Breast epithelium (tissue), 4 donors: ENCODE measurements at regions not wholly inside any gene's neighbourhood (a gene's known extent, or its start where the extent isn't known, plus 50 kb on each side); places are given as distances from the start of the nearest gene placed in this dataset.

ENCODE experiments used
- DNase-seq, 2 donors: peaks; one replicate each; pipeline ENCODE4 v3.0.0-alpha.2; 2019; ENCODE audit warnings: low spot score in 2 of 2
- H3K27ac ChIP-seq, 2 donors: fragments of 200-600 bp; sonication (generic) in 1 of 2; one replicate each; pipeline ENCODE4 v1.5.1; 2016 to 2019; ENCODE audit warnings: mild to moderate bottlenecking in 1 of 2
- H3K27me3 ChIP-seq, 2 donors: fragments of 200-600 bp; sonication (generic) in 1 of 2; one replicate each; pipeline versions ENCODE4 v1.5.1 to v1.6.0; 2017 to 2019; ENCODE audit warnings: control low read depth in 1 of 2, mild to moderate bottlenecking in 1 of 2
- H3K36me3 ChIP-seq: fragments of 200-600 bp; one replicate; pipeline ENCODE4 v1.5.1; 2019
- H3K4me1 ChIP-seq, 2 donors: fragments of 200-600 bp; sonication (generic); one replicate each; pipeline ENCODE4 v1.5.1; 2016 to 2019; ENCODE audit warnings: control low read depth in 1 of 2
- H3K4me3 ChIP-seq, 3 donors: fragments of 200-600 bp; sonication (generic); 1 replicate in 2 of 3; 2 replicates in 1 of 3; pipeline ENCODE4 v1.5.1; 2016 to 2019; ENCODE audit warnings: mild to moderate bottlenecking in 3 of 3, moderate library complexity in 2 of 3
- H3K9me3 ChIP-seq, 2 donors: fragments of 200-600 bp; sonication (generic) in 1 of 2; one replicate each; pipeline ENCODE4 v1.5.1; 2016 to 2019; ENCODE audit warnings: control low read depth in 1 of 2
- CTCF ChIP-seq, 3 donors: fragments of 450-650 bp; IDR thresholded peaks; one replicate each; pipeline ENCODE4 v1.5.1; 2016 to 2017; ENCODE audit warnings: antibody characterized with exemption in 3 of 3, mild to moderate bottlenecking in 3 of 3, moderate library complexity in 3 of 3
- POLR2A ChIP-seq: fragments of 450-650 bp; IDR thresholded peaks from one replicate; pipeline ENCODE4 v1.6.1; 2016; ENCODE audit warnings: antibody characterized with exemption, mild to moderate bottlenecking, moderate library complexity
- POLR2AphosphoS5 ChIP-seq, 3 donors: sonication (generic); formaldehyde crosslinking; IDR thresholded peaks; one replicate each; pipeline ENCODE4 v1.6.1; 2017; ENCODE audit warnings: antibody characterized with exemption in 3 of 3
- intact Hi-C: fragments of 100-400 bp; cut with DNase I; formaldehyde crosslinking; loops from one replicate; pipeline ENCODE4 v1.15.1; 2023; ENCODE audit warnings: low total_unique reads

- H3K27me3 ChIP-seq = no peaks in the 10 kb centered on the region
- H3K4me3 ChIP-seq = no peak overlapping the region
- H3K27ac ChIP-seq = no peak overlapping the region
- no peaks in the 10 kb centered on the region for H3K36me3 ChIP-seq
- H3K4me1 ChIP-seq = no peaks in the 10 kb centered on the region
- intact Hi-C loops = no loop called here
- no peak for DNase-seq
- TF ChIP-seq CTCF (IDR thresholded peaks at IDR 0.05) (no peak), POLR2AphosphoS5 (IDR thresholded peaks at IDR 0.05) (no peak), POLR2A (no peak)
- H3K9me3 ChIP-seq = no peaks in the 10 kb centered on the region
Observed at GRCh38 chr7:116142374-116142773, 68.0 kb upstream of the TES start.

GRCh38 chr7:116142850-116143249 lies 67.5 kb upstream of the TES start:
- H3K4me1 ChIP-seq = no peaks in the 10 kb centered on the region
- intact Hi-C loops = no loop called here
- no peak overlapping the region for H3K27ac ChIP-seq
- TF ChIP-seq POLR2A = no peak
- no peak for TF ChIP-seq POLR2AphosphoS5 (IDR thresholded peaks at IDR 0.05)
- no peak for TF ChIP-seq CTCF (IDR thresholded peaks at IDR 0.05)
- no peaks in the 10 kb centered on the region for H3K9me3 ChIP-seq
- H3K4me3 ChIP-seq = no peak overlapping the region
- DNase-seq = no peak
- no peaks in the 10 kb centered on the region for H3K36me3 ChIP-seq
- H3K27me3 ChIP-seq = no peaks in the 10 kb centered on the region

- Histone ChIP-seq H3K36me3 (no peaks in the 10 kb centered on the region), H3K4me3 (no peak overlapping the region), H3K4me1 (no peaks in the 10 kb centered on the region), H3K27ac (no peak overlapping the region), H3K9me3 (no peaks in the 10 kb centered on the region), H3K27me3 (no peaks in the 10 kb centered on the region)
- no peak for DNase-seq
- intact Hi-C loops = no loop called here
- TF ChIP-seq CTCF (IDR thresholded peaks at IDR 0.05) = no peak
- TF ChIP-seq POLR2A = no peak
Observed at GRCh38 chr7:116145245-116145852, 65.0 kb upstream of the TES start.

GRCh38 chr7:116148108-116148507 lies 62.2 kb upstream of the TES start:
- intact Hi-C loops = no loop called here
- Histone ChIP-seq H3K36me3 (no peaks in the 10 kb centered on the region), H3K4me1 (no peaks in the 10 kb centered on the region), H3K9me3 (no peaks in the 10 kb centered on the region), H3K4me3 (no peak overlapping the region), H3K27me3 (no peaks in the 10 kb centered on the region), H3K27ac (no peak overlapping the region)
- DNase-seq = no peak
- TF ChIP-seq POLR2AphosphoS5 (IDR thresholded peaks at IDR 0.05) (no peak), POLR2A (no peak), CTCF (IDR thresholded peaks at IDR 0.05) (no peak)

GRCh38 chr7:116148626-116149025 lies 61.7 kb upstream of the TES start:
- H3K27ac ChIP-seq = no peak overlapping the region
- H3K36me3 ChIP-seq = no peaks in the 10 kb centered on the region
- DNase-seq = no peak
- intact Hi-C loops = no loop called here
- no peak overlapping the region for H3K4me3 ChIP-seq
- no peaks in the 10 kb centered on the region for H3K9me3 ChIP-seq
- TF ChIP-seq POLR2AphosphoS5 (IDR thresholded peaks at IDR 0.05) (no peak), POLR2A (no peak), CTCF (IDR thresholded peaks at IDR 0.05) (no peak)
- H3K4me1 ChIP-seq = no peaks in the 10 kb centered on the region
- no peaks in the 10 kb centered on the region for H3K27me3 ChIP-seq
